Karpas-422 (cell line): ENCODE measurements at regions not wholly inside any gene's neighbourhood (a gene's known extent, or its start where the extent isn't known, plus 50 kb on each side); places are given as distances from the start of the nearest gene placed in this dataset.

Experiments used
- DNase-seq: peaks from one replicate; pipeline ENCODE4 v3.0.0-alpha.2; 2015
- H2AFZ ChIP-seq: fragments of 200-600 bp; sonication (generic); 2 replicates; pipeline ENCODE4 v1.6.1; 2014; ENCODE audit warnings: antibody characterized with exemption, low read length, mixed read lengths
- H3K27ac ChIP-seq: fragments of 200-600 bp; sonication (generic); 2 replicates; pipeline ENCODE4 v1.5.1; 2014; ENCODE audit warnings: mild to moderate bottlenecking, low read length, moderate library complexity
- H3K27me3 ChIP-seq: fragments of 200-600 bp; sonication (generic); 2 replicates; pipeline ENCODE4 v1.6.1; 2014; ENCODE audit warnings: low read length, mixed read lengths
- H3K36me3 ChIP-seq: fragments of 200-600 bp; sonication (generic); 2 replicates; pipeline ENCODE4 v1.6.1; 2014; ENCODE audit warnings: low read length, mixed read lengths; ENCODE audit not compliant: insufficient read depth
- H3K4me1 ChIP-seq: fragments of 200-600 bp; sonication (generic); 2 replicates; pipeline ENCODE4 v1.6.1; 2014; ENCODE audit warnings: mild to moderate bottlenecking, low read length, mixed read lengths
- H3K4me2 ChIP-seq: fragments of 200-600 bp; sonication (generic); 2 replicates; pipeline ENCODE4 v1.6.1; 2014; ENCODE audit warnings: low read length, low read depth, mild to moderate bottlenecking; ENCODE audit not compliant: poor library complexity, severe bottlenecking
- H3K4me3 ChIP-seq: fragments of 200-600 bp; sonication (generic); 2 replicates; pipeline ENCODE4 v1.5.1; 2014; ENCODE audit warnings: mild to moderate bottlenecking, antibody characterized with exemption, low read length, mixed read lengths
- H3K79me2 ChIP-seq: fragments of 200-600 bp; sonication (generic); 2 replicates; pipeline ENCODE4 v1.6.1; 2014; ENCODE audit warnings: mild to moderate bottlenecking, low read length, mixed read lengths
- H3K9ac ChIP-seq: fragments of 200-600 bp; sonication (generic); 2 replicates; pipeline ENCODE4 v1.6.0; 2014; ENCODE audit warnings: low read length
- H3K9me2 ChIP-seq: fragments of 200-600 bp; sonication (generic), shearing (Covaris generic); replicated peaks from 2 replicates; pipeline ENCODE4 v1.6.0; 2014; ENCODE audit warnings: mild to moderate bottlenecking, low read length, moderate library complexity; ENCODE audit not compliant: insufficient read depth
- H3K9me3 ChIP-seq: fragments of 300-700, 200-600 bp; sonication (generic); 2 replicates; pipeline ENCODE4 v1.6.1; 2014; ENCODE audit warnings: low read length, mixed read lengths
- H4K20me1 ChIP-seq: fragments of 200-600 bp; sonication (generic); 2 replicates; pipeline ENCODE4 v1.6.1; 2014; ENCODE audit warnings: mild to moderate bottlenecking, antibody characterized with exemption, low read length, low read depth; ENCODE audit not compliant: insufficient read depth

DNA sequence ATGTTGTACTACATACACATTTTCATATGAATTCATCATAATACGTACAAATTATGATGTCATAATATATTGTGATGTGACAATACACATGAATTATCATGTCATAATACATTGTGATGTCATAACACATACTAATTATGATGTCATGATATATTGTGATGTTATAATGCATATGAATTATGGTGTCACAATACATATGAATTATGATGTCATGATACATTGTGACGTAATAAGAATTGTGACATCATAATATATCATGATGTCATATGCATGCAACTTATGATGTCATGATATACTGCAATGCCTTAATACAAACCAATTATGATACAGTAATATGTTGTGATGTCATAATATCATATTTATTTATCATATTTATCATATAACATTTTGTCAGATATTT lies 2074.3 kb downstream of the TP53TG3F start:
- no peaks in the 10 kb centered on the region for H4K20me1 ChIP-seq
- H3K9ac ChIP-seq: no peak overlapping the region
- H3K36me3 ChIP-seq: no peaks in the 10 kb centered on the region
- no peak overlapping the region for H2AFZ ChIP-seq
- H3K4me2 ChIP-seq: no peak overlapping the region
- H3K9me2 ChIP-seq: no peaks in the 10 kb centered on the region
- H3K4me1 ChIP-seq: no peaks in the 10 kb centered on the region
- H3K9me3 ChIP-seq: peaks cover 20% of the 10 kb centered on the region
- no peak for DNase-seq
- H3K27ac ChIP-seq: no peak overlapping the region
- no peak overlapping the region for H3K4me3 ChIP-seq
- no peaks in the 10 kb centered on the region for H3K27me3 ChIP-seq
- H3K79me2 ChIP-seq: no peaks in the 10 kb centered on the region

DNA sequence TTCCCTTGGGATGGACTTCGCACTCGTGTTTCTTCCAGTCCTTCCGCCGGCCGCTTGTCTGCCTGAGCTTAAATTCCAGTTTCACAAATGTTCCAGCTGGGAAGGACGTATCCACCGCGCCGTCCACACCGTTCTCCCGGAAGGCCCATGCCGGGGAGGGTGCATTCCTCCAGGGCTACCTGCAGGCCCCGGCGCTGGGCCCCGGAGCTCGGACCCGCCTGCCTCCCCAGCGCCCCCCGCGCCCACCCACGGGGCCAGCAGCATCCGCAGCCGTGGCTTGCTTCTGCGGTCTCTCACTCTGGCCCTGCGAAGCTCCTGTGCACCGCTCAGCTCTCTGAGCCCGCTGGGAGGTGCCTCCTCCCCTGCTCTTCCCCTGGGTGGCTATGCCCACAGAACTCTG lies 2084.1 kb downstream of the TP53TG3F start:
- no peaks in the 10 kb centered on the region for H4K20me1 ChIP-seq
- DNase-seq: no peak
- H3K27me3 ChIP-seq: no peaks in the 10 kb centered on the region
- H3K36me3 ChIP-seq: no peaks in the 10 kb centered on the region
- no peak overlapping the region for H3K4me2 ChIP-seq
- H2AFZ ChIP-seq: no peak overlapping the region
- H3K9ac ChIP-seq: no peak overlapping the region
- H3K27ac ChIP-seq: no peak overlapping the region
- H3K9me2 ChIP-seq: no peaks in the 10 kb centered on the region
- H3K9me3 ChIP-seq: peaks cover 21% of the 10 kb centered on the region
- H3K4me3 ChIP-seq: no peak overlapping the region
- H3K79me2 ChIP-seq: no peaks in the 10 kb centered on the region
- H3K4me1 ChIP-seq: no peaks in the 10 kb centered on the region

DNA sequence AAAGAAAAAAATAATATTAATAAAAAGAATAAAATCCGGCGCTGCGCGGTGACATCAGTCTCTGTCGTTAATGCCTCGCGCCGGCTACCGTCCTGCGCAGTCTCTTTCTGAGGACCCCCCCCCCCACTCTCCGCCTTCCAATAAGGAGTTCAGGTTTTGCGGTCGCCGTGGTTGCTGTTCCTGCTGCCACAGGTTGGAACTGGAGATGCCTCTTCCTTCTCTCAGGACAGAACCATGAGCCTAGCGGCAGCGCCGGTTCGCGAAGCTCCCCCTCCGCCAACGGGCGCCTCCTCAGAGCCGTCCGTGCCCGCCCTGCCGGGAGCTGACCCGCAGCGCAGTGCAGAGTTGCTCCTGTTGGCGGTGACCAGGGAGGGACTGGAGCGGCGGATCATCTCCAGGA lies 2093.4 kb downstream of the TP53TG3F start:
- H3K4me1 ChIP-seq: no peaks in the 10 kb centered on the region
- H4K20me1 ChIP-seq: no peaks in the 10 kb centered on the region
- no peak overlapping the region for H3K4me2 ChIP-seq
- no peak overlapping the region for H2AFZ ChIP-seq
- no peaks in the 10 kb centered on the region for H3K27me3 ChIP-seq
- H3K9ac ChIP-seq: no peak overlapping the region
- H3K9me2 ChIP-seq: no peaks in the 10 kb centered on the region
- no peak overlapping the region for H3K4me3 ChIP-seq
- no peaks in the 10 kb centered on the region for H3K36me3 ChIP-seq
- no peak overlapping the region for H3K27ac ChIP-seq
- H3K9me3 ChIP-seq: peaks cover 38% of the 10 kb centered on the region
- H3K79me2 ChIP-seq: no peaks in the 10 kb centered on the region
- no peak for DNase-seq

DNA sequence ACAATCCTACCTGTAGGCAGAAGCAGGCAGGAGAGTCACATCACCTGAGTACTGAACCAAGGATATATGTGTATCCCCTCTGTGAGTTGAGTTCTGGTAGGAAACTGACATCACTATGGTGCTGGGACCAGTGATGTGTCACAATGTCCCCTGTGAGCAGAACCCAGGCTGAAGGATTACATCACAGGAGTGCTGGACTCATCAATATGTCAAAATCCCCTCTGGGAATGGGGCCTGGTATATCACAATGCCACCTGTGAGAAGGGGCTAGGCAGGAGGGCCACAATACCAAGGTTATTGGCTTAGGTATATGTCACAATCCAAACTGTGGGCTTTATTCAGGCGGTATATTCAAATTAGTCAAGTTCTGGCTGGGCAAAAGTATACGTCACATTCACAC lies 2098.3 kb downstream of the TP53TG3F start:
- Histone ChIP-seq H3K4me2 (no peak overlapping the region), H3K79me2 (no peaks in the 10 kb centered on the region), H4K20me1 (no peaks in the 10 kb centered on the region), H3K9me3 (peaks cover 63% of the 10 kb centered on the region), H3K9me2 (no peaks in the 10 kb centered on the region), H3K36me3 (no peaks in the 10 kb centered on the region), H3K4me3 (no peak overlapping the region), H2AFZ (no peak overlapping the region), H3K27me3 (no peaks in the 10 kb centered on the region), H3K9ac (no peak overlapping the region), H3K27ac (no peak overlapping the region), H3K4me1 (no peaks in the 10 kb centered on the region)
- no peak for DNase-seq

DNA sequence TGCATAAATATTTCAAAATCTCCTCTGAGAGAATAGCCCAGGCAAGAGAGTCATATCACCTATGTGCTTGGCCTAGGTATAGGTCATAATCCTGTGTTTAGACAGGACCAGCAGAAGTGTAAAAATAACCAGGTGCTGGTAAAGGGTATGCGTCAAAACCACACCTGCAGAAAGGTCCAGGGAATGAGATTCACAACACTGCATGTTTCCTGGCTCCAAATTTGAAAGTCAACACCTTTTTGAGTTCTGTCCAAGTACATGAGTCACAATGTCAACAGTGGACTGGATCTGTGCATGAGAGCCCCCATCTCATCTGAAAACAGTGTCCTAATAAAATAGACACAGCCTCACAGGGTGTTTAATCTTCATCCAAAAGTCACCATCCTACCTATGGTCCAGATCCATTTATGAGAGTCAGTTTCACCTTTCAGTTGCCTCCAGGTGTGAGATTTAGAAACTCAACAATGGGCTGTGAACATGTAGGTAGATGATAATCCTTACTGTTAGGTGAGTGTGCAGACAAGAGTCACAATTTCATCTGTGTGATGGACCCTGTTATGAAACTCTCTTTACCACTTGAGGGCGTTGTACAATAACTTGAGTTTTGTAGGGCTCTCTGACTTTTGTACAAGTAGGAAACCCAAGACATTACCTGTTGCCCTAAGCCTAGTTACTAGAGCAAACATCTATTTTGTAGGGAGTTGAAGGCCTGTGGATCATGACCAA lies 2100.7 kb downstream of the TP53TG3F start:
- Histone ChIP-seq H3K27me3 (no peaks in the 10 kb centered on the region), H3K79me2 (no peaks in the 10 kb centered on the region), H3K4me1 (no peaks in the 10 kb centered on the region), H3K9me2 (no peaks in the 10 kb centered on the region), H3K27ac (no peak overlapping the region), H2AFZ (no peak overlapping the region), H3K4me3 (no peak overlapping the region), H3K9ac (no peak overlapping the region), H3K9me3 (peaks cover 65% of the 10 kb centered on the region), H3K36me3 (no peaks in the 10 kb centered on the region), H4K20me1 (no peaks in the 10 kb centered on the region), H3K4me2 (no peak overlapping the region)
- no peak for DNase-seq

DNA sequence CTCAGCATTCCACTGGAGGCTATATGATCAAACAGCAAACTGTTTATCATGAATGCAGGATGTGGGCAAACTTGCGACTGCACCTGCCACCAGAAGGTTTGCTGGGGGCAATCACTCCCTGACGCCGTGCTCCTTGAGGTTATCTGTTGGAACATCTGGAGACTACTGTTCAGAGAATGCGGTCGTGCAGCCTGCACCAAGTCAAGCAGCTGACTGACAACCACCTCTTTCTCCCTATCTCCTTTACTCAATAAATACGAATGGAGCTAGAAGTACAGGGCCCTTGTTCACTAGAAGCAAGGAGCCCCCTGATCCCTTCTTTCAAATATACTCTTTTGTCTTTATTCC lies 2101.2 kb downstream of the TP53TG3F start:
- Histone ChIP-seq H3K27me3 (no peaks in the 10 kb centered on the region), H3K36me3 (no peaks in the 10 kb centered on the region), H3K9me2 (no peaks in the 10 kb centered on the region), H3K4me1 (no peaks in the 10 kb centered on the region), H4K20me1 (no peaks in the 10 kb centered on the region), H3K4me2 (no peak overlapping the region), H3K4me3 (no peak overlapping the region), H2AFZ (no peak overlapping the region), H3K27ac (no peak overlapping the region), H3K79me2 (no peaks in the 10 kb centered on the region), H3K9ac (no peak overlapping the region), H3K9me3 (peaks cover 70% of the 10 kb centered on the region)
- no peak for DNase-seq

GRCh38 chr16:35561346-35561745 lies 2101.9 kb downstream of the TP53TG3F start:
- H3K36me3 ChIP-seq: no peaks in the 10 kb centered on the region
- no peak overlapping the region for H3K4me2 ChIP-seq
- H3K9me3 ChIP-seq: peaks cover 68% of the 10 kb centered on the region
- H3K4me1 ChIP-seq: no peaks in the 10 kb centered on the region
- no peak overlapping the region for H3K9ac ChIP-seq
- no peaks in the 10 kb centered on the region for H3K79me2 ChIP-seq
- no peak overlapping the region for H3K4me3 ChIP-seq
- no peak for DNase-seq
- no peak overlapping the region for H3K27ac ChIP-seq
- no peaks in the 10 kb centered on the region for H3K27me3 ChIP-seq
- H4K20me1 ChIP-seq: no peaks in the 10 kb centered on the region
- H3K9me2 ChIP-seq: no peaks in the 10 kb centered on the region
- H2AFZ ChIP-seq: no peak overlapping the region

DNA sequence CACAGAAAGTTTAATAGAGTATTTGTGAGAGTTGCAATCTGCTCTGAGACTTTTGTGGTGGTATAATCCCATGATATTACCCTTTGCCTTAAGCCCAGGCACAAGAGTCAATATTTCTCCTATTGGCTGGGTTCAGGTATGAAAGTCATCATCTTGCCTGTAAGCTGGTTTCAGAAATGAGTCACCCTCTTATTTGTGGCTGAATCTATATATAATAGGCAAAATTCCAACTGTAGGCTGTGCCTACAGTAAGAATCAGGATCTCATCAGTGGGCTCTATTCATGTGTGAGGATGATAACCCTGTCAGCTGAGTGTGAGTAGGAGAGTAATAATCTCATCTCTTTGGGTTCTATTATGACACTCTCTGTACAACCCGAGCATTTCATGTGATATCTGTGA lies 2103.1 kb downstream of the TP53TG3F start:
- H3K9me2 ChIP-seq: no peaks in the 10 kb centered on the region
- no peak overlapping the region for H3K4me2 ChIP-seq
- H3K27ac ChIP-seq: no peak overlapping the region
- H4K20me1 ChIP-seq: no peaks in the 10 kb centered on the region
- no peaks in the 10 kb centered on the region for H3K27me3 ChIP-seq
- no peaks in the 10 kb centered on the region for H3K79me2 ChIP-seq
- H3K36me3 ChIP-seq: no peaks in the 10 kb centered on the region
- H3K9me3 ChIP-seq: peaks cover 59% of the 10 kb centered on the region
- H3K4me3 ChIP-seq: no peak overlapping the region
- no peak overlapping the region for H2AFZ ChIP-seq
- no peak overlapping the region for H3K9ac ChIP-seq
- no peaks in the 10 kb centered on the region for H3K4me1 ChIP-seq
- DNase-seq: no peak

DNA sequence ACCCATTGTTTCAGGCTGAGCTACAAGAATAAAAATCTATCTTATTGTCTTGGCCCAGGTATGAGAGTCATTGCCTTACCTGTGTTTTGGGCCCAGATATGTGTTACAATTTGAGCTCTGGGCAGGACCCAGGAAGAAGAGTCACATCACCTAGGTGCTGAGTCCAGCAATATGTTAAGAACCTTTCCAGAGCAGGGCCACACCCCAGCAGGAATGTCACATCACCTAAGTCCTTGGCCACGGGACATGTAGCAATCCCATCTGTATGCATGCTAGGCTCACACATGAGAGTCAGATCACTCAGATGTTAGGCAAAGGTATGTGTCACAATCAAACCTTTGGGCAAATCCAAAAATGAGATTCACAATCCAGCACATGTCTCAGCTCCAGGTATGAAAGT lies 2103.5 kb downstream of the TP53TG3F start:
- Histone ChIP-seq H3K9ac (no peak overlapping the region), H2AFZ (no peak overlapping the region), H3K4me1 (no peaks in the 10 kb centered on the region), H3K27ac (no peak overlapping the region), H3K36me3 (no peaks in the 10 kb centered on the region), H3K9me2 (no peaks in the 10 kb centered on the region), H3K4me2 (no peak overlapping the region), H3K4me3 (no peak overlapping the region), H4K20me1 (no peaks in the 10 kb centered on the region), H3K27me3 (no peaks in the 10 kb centered on the region), H3K79me2 (no peaks in the 10 kb centered on the region), H3K9me3 (peaks cover 57% of the 10 kb centered on the region)
- no peak for DNase-seq
